MG63 (cell line): ENCODE measurements at regions not wholly inside any gene's neighbourhood (a gene's known extent, or its start where the extent isn't known, plus 50 kb on each side); places are given as distances from the start of the nearest gene placed in this dataset.
"Not testable (repeated sequence)": the region's sequence is repeated elsewhere in the genome, so short reads cannot be mapped to it uniquely, and the experiment has no call there.

ENCODE experiments used
- DNase-seq: peaks from one replicate; pipeline ENCODE4 v3.0.0-alpha.2; 2020
- H3K27me3 ChIP-seq: fragments of 250-450 bp; sonication (Bioruptor Pico); 2 replicates; pipeline ENCODE4 v1.5.1; 2020; ENCODE audit warnings: mild to moderate bottlenecking, moderate library complexity
- H3K36me3 ChIP-seq: fragments of 250-450 bp; sonication (Bioruptor Pico); 2 replicates; pipeline ENCODE4 v1.5.1; 2020; ENCODE audit warnings: mild to moderate bottlenecking, moderate library complexity
- H3K4me3 ChIP-seq: fragments of 250-450 bp; sonication (Bioruptor Pico); 2 replicates; pipeline ENCODE4 v1.5.1; 2020; ENCODE audit warnings: mild to moderate bottlenecking, moderate library complexity
- H3K9me3 ChIP-seq: fragments of 250-450 bp; sonication (Bioruptor Pico); 2 replicates; pipeline ENCODE4 v1.5.1; 2020; ENCODE audit warnings: mild to moderate bottlenecking, moderate library complexity

DNA sequence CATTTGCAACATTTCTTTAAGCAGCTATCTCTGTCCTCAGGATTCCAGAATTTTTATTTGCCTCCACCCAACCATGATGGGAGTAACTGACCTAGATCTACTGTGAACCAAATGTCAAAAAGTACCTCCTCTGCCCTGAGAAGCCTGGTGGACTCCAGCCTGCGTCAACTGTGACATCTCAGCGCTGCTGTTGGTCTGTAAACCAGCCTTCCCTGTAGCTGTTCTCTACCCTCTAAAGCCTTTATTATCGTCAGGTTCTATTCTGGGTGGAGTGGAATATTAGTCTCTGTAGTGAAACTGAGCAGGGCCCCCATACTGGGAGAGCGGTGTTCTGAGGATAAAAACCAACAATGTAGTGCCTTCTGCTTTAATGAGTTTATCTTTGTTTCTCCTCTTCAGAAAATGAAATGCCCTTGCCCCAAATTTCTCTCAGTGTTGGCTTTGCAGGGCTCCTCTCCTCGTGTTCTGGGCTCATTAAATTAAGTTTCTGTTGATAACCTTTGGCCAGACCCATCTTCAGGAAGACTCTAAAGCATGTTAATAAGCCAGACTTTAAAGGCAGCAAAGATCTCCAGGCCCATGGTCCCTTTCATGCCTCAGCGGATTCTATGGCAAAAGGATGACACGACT is 223.1 kb upstream of the PLXNA2 start:
- Histone ChIP-seq H3K4me3 (no peak overlapping the region), H3K27me3 (0 out of 2 replicates have a peak, but pooled peaks cover 2% of the 10 kb centered on the region), H3K36me3 (no peaks in the 10 kb centered on the region), H3K9me3 (no peaks in the 10 kb centered on the region)
- no peak for DNase-seq

DNA sequence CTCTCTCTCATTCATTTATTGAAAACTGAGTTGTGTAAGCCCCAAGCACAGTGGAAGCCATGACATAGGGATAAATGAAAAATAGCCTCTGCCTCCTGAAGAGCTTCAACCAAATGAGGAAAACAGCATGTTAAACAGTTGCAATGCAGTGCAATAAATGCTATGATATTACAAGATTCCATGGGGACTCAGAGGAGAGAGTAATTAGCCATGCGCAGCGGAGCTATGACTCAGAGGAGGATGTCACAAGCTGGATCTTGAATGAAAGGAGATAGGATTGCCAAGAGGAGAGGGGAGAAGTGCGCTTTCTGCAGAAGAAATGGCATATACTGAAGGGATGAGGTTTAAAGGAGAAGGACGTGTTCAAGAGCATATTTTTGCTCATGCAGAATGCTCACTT is 231.3 kb upstream of the PLXNA2 start:
- Histone ChIP-seq H3K36me3 (no peaks in the 10 kb centered on the region), H3K4me3 (no peak overlapping the region), H3K9me3 (no peaks in the 10 kb centered on the region), H3K27me3 (0 out of 2 replicates have a peak, but pooled peaks cover 2% of the 10 kb centered on the region)
- peak; percentile 52 for DNase-seq

DNA sequence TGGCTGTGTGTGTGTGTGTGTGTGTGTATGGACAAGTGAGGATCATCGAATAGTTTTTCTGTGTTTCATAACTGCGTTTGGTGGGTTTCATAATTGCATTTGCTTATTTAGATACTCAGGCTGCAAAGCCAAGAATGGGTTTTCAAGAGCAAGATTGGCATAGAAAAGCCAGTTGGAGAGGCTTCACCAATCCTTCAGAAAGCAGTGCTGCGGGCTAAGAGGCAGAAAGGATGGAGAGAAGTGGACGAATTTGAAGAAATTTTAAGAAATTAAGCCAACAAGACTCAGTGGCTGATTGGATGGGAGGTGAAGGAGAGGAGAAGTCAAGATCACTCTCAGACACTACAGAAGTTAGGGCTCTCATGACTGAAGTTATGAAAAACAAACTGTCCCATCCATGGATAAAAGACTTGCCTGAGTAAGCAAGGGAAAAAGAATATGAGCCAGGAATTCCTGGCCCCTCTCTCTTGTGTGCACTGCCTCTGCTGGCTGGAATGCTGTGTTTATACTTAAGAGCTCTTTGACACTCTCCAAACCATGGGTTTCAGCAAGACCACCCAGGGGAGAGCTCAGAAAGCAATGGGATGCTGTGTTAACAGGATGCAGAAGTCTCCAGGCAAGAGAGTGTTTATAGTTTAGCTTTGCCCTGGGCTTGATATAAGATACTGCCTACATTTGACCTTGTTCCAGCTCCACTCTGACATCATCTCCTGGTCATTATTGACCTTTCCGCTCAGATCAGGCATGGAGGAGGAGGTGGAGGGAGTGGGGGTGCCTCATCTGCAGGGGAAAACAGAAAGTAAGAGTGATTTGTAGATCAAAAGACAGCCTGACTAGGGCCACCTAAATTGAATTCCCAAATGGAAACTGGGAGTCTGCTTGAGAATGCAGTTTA is 232.0 kb upstream of the PLXNA2 start:
- H3K4me3 ChIP-seq: no peak overlapping the region
- DNase-seq: peak; percentile 30
- 0 out of 2 replicates have a peak, but pooled peaks cover 2% of the 10 kb centered on the region for H3K27me3 ChIP-seq
- H3K36me3 ChIP-seq: no peaks in the 10 kb centered on the region
- H3K9me3 ChIP-seq: no peaks in the 10 kb centered on the region

DNA sequence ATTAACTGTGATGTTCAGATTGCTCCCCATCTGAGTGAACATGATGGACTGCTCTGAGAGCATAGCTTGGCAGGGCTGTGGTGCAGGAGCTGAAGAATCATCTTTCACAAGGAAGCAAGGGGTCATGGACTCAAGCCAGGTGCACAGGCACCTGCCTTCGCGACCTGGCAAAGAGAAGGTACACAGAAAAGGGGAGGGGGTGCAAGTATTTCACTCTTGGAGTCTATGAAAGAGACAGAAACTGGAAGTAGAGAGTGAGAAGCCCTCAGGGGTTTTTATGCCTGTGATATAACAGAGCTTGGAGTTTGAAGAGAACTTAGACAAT is 232.6 kb upstream of the PLXNA2 start:
- Histone ChIP-seq H3K4me3 (no peak overlapping the region), H3K27me3 (0 out of 2 replicates have a peak, but pooled peaks cover 1% of the 10 kb centered on the region), H3K9me3 (no peaks in the 10 kb centered on the region), H3K36me3 (no peaks in the 10 kb centered on the region)
- no peak for DNase-seq

DNA sequence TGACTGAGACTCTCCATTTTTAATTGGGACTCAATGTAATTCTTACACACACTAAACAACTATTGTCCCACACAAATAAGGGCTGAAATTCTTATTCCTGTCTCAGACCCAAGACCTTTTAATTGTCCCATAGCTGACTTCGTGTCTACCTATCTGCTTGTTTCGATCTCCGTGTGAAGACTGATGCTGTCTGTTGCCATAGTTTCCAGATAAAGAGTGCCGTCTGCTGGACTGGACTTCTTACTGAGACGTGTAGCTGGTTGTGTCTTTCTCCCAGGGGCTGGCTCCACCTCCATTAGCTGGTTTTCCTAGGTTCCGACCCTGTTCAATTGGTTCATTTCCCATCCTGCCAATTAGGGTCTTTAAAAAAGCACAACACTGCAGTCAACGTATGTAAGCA is 235.3 kb upstream of the PLXNA2 start:
- no peaks in the 10 kb centered on the region for H3K27me3 ChIP-seq
- H3K9me3 ChIP-seq: no peaks in the 10 kb centered on the region
- no peak overlapping the region for H3K4me3 ChIP-seq
- DNase-seq: no peak
- H3K36me3 ChIP-seq: no peaks in the 10 kb centered on the region

DNA sequence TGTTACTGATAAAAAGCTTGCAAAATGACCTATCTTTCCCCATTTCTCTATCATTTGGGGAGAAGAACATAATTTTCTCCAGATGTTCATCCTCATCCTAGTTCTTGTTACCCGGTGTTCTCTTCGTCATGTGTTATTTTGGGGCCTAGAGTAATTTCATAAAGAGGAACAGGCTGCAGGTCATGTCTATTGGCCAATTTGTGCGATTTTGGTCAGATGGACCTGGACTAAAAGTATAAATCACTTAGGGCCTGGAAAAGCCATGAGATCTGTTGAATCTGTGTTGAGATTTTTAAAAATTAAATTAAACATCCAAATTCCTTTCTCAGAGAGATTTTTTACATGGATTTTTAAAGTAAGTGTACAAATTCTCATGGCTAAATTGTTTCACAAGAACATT is 241.3 kb upstream of the PLXNA2 start:
- Histone ChIP-seq H3K36me3 (no peaks in the 10 kb centered on the region), H3K27me3 (no peaks in the 10 kb centered on the region; the same call in 1 of the 2 replicates), H3K9me3 (no peaks in the 10 kb centered on the region), H3K4me3 (no peak overlapping the region)
- no peak for DNase-seq

DNA sequence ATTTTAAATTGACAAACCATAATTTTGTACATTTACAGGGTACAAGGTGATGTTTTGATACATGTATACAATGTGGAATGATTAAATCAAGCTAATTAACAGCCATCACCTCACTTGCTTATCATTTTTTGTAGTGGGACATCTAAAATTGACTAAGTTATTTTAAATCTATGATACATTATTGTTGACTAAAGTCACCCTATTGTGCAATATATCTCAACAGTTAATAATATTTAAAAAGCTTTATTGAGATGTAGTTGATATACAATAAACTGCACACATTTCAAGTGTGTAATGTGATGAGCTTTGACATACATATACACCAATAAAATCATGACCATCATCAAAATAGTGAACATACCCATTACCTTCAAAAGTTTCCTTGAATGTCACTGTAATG is 242.5 kb upstream of the PLXNA2 start:
- no peaks in the 10 kb centered on the region for H3K9me3 ChIP-seq
- no peak for DNase-seq
- no peak overlapping the region for H3K4me3 ChIP-seq

DNA sequence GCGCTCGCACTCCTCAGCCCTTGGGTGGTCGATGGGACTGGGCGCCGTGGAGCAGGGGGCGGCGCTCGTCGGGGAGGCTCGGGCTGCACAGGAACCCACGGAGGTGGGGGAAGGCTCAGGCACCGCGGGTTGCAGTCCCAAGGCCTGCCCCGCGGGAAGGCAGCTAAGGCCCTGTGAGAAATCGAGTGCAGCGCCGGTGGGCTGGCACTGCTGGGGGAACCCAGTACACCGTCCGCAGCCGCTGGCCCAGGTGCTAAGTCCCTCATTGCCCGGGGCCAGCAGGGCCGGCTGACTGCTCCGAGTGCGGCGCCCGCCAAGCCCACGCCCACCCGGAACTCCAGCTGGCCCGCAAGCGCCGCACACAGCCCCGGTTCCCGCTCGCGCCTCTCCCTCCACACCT is 244.2 kb upstream of the PLXNA2 start:
- not testable (repeated sequence) for H3K36me3 ChIP-seq, H3K27me3 ChIP-seq, H3K9me3 ChIP-seq, H3K4me3 ChIP-seq, DNase-seq

More for the DNA sequence above, 242.5 kb upstream of the PLXNA2 start:
- no peaks in the 10 kb centered on the region; the same call in 1 of the 2 replicates for H3K27me3 ChIP-seq
- no peaks in the 10 kb centered on the region for H3K36me3 ChIP-seq

DNA sequence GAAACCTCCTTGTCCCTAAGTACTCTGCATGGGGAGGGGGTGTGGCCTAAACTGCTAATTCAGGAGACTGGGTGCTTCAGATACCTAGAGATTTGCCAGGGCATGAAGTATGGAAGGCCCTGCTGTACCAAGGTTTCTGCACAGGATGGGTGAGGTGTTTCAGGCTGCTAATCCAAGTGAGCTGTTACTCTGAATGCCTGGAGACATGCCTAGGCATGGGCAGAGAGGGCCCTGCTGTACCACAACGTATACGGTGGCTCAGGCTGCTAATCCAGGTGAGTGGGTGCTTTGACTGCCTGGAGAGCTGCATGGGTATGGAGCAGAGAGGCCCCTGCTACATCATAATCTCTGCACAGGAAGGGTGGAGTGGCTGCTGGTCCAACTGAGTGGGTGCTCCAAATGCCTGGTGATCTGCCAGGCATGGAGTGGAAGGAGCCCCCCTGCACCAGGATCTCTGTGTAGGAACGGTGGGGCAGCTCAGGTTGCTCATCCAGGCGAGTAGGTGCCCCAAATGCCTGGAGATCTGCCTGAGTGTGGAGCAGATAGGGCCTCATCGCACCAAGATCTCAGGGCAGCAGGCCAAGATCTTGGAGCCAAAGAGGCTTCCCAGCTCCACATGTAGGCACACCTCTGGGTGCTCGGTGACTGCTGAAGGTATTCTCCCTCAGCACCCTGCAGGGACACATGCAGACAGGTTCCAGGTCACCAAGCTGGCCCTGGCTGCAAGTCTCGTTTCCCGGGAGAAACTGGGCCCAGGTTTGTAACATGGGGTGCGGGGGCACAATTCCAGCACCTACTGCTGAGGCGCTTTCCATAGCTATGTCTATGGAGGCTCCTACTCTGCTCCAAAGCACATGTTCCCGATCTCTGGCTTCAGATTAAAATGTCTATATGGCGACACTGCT is 252.5 kb upstream of the PLXNA2 start:
- no peak for DNase-seq
- no peaks in the 10 kb centered on the region for H3K27me3 ChIP-seq
- H3K36me3 ChIP-seq: no peaks in the 10 kb centered on the region
- H3K9me3 ChIP-seq: no peaks in the 10 kb centered on the region
- H3K4me3 ChIP-seq: no peak overlapping the region

DNA sequence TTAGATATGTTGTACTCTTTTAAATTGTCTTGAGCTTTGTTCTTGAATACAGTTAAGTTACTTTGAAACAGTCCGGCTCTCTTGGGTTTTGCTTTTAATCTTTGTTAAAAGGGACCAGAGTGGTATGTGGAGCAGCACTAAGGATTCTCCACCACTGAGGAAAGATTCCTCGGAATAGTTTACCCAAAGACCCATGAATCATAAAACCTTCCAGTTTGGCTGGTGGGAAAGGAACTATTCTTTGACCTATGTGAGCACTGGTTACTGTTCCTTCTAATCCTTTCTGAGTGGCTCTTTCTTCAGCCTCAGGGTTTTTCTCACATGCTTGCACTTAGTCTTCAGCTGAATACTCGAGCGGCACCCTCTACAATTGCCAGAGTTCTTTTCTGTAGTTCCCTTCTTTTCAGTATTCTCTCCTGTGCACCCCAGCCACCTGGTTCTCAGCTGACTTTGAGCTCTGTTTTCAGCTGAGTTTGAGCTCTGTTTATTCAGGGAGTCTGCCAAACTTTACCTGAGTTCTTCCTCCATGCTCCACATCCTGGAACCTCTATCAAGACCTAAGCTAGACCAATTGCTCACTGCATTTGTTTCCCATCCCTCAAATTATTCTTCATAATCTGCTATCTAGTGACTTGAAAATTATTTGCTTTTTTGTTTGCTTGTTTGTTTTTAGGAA is 253.8 kb upstream of the PLXNA2 start:
- Histone ChIP-seq H3K9me3 (no peaks in the 10 kb centered on the region), H3K4me3 (no peak overlapping the region), H3K36me3 (no peaks in the 10 kb centered on the region), H3K27me3 (no peaks in the 10 kb centered on the region)
- DNase-seq: no peak

DNA sequence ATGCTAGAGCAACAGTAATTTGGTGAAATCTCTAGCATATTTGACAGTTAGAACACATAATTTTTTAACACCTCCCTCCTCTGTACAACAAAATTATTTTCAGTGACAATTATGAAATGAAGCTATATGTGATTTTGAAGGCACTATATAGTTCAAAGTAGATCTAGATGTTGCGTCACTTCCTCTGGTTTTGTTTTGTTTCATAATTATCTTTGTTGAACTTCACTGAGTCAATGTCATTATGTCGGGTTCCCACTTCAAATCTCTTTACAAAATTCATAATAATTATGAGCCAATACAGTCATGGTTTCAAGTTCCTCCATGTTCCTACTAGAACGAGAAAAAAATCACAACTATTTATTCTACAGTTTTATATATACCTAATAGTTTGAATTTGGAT is 254.8 kb upstream of the PLXNA2 start:
- DNase-seq: no peak
- H3K36me3 ChIP-seq: no peaks in the 10 kb centered on the region
- no peak overlapping the region for H3K4me3 ChIP-seq
- no peaks in the 10 kb centered on the region for H3K9me3 ChIP-seq
- no peaks in the 10 kb centered on the region for H3K27me3 ChIP-seq

DNA sequence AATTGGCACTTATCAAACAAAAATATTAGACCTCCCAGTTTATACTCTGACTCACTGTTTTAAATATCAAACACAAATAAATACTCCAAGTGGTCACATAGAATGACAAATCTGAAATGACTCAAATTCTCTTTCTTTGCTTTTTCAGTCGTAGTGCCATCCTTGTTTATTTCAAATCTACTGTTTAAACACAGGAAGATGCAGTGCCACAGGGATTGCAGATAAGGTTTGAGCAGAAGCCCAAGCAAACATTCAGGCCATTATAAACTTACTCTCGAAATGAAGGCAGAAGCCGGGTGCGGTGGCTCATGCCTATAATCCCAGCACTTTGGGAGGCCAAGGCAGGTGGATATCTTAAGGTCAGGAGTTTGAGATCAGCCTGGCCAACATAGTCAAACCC is 255.4 kb upstream of the PLXNA2 start:
- no peaks in the 10 kb centered on the region for H3K9me3 ChIP-seq
- H3K4me3 ChIP-seq: no peak overlapping the region
- no peak for DNase-seq
- H3K36me3 ChIP-seq: no peaks in the 10 kb centered on the region
- no peaks in the 10 kb centered on the region for H3K27me3 ChIP-seq

DNA sequence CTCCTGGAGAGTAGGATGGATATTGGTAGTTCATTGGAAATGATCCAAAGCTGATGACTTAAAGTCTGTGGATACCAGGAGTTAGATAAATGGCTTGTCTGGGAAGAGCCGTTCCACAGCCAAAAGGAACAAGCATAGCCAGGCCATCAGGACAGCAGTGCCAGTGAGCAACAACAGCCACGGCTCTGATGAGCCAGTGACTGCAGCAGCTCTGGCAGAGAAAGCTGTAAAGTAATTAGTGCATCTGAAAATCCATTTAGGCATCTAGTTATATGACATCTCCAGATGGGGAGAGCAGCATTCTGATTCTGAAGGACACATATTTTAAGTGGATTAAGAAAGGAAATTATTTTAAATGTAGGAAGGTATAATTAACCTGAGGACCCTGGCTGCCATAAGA is 256.2 kb upstream of the PLXNA2 start:
- Histone ChIP-seq H3K27me3 (no peaks in the 10 kb centered on the region), H3K36me3 (no peaks in the 10 kb centered on the region), H3K4me3 (no peak overlapping the region), H3K9me3 (no peaks in the 10 kb centered on the region)
- DNase-seq: no peak

DNA sequence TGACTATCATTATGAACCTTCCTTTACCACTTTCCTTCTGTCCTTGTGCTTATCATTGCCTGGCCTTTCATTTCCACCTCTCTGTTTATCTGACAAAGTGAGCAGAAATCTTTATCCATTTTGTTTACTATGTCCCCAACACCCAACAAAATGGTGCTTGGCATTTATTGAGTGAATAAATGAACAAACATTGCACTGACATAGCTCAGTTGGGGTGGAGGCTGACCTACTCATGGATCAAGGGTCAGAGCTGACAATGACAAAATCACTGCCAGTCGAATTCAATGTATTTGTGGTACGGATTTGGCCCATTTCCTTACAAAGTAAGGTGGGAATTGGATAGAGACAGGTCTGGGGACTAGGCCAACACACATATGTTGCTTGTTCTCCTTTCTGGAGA is 257.4 kb upstream of the PLXNA2 start:
- no peak for DNase-seq
- H3K27me3 ChIP-seq: no peaks in the 10 kb centered on the region
- no peaks in the 10 kb centered on the region for H3K36me3 ChIP-seq
- H3K4me3 ChIP-seq: no peak overlapping the region
- no peaks in the 10 kb centered on the region for H3K9me3 ChIP-seq

DNA sequence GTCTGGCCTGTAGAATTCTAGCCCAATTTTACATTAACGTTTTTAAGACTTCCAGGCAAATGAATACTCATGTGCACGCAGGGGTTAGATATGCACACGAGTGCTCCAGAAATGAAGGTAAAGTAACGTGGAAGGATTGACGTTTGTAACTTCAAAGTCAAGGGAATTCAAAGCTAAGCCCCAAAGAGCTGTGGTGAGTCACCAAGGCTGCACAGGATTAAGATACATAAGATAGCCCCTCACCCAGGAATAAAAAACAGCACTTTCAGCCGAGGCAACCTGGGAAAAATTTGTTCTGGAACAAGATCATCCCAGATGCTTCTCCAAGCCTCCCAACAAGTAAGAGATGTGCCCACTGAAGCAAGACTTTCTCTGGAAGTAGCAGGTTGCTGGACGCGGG is 259.6 kb upstream of the PLXNA2 start:
- Histone ChIP-seq H3K4me3 (no peak overlapping the region), H3K27me3 (no peaks in the 10 kb centered on the region), H3K9me3 (no peaks in the 10 kb centered on the region), H3K36me3 (no peaks in the 10 kb centered on the region)
- no peak for DNase-seq

DNA sequence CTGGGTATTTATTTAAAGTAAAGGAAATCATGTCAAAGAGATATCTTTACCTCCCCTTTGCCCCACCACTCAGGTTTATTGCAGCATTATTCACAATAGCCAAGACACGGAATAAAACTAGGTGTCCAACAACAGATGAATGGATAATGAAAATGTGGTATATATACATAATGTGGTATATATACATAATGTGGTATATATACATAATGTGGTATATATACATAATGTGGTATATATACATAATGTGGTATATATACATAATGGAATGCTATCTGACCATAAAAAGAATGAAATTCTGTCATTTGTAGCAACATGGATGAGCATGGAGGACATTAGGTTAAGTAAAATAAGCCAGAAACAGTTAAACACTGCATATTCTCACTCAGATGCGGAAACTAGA is 262.6 kb upstream of the PLXNA2 start:
- Histone ChIP-seq H3K27me3 (no peaks in the 10 kb centered on the region), H3K4me3 (no peak overlapping the region), H3K36me3 (no peaks in the 10 kb centered on the region), H3K9me3 (no peaks in the 10 kb centered on the region)
- no peak for DNase-seq

DNA sequence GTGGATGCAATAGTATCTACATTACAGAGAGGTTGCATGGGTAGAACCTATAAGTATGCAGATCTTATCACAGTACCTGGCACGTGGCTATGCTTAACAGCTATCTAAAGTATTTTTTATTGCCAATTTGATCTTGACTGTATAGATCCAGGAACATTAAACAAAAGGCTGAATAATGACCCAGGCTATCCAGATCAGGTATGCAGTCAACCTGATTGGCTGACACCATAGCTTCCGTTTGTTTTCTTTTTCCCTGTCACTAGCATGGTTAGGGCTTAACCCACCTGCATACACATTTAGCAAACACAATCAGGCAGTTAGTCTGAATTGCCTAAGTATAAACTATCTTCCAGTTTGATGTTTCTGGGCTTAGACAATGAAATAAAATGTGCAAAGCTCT is 264.9 kb upstream of the PLXNA2 start:
- Histone ChIP-seq H3K36me3 (no peaks in the 10 kb centered on the region), H3K27me3 (no peaks in the 10 kb centered on the region)
- no peak for DNase-seq

More for the DNA sequence above, 264.9 kb upstream of the PLXNA2 start:
- H3K9me3 ChIP-seq: no peaks in the 10 kb centered on the region
- no peak overlapping the region for H3K4me3 ChIP-seq
